Adrenal gland (tissue), 5 donors: ENCODE measurements at regions not wholly inside any gene's neighbourhood (a gene's known extent, or its start where the extent isn't known, plus 50 kb on each side); places are given as distances from the start of the nearest gene placed in this dataset.

Experiments used
- POLR2A ChIP-seq, 2 donors: fragments of 450-650 bp; IDR thresholded peaks; one replicate each; pipeline ENCODE4 v1.6.1; 2017; ENCODE audit warnings: antibody characterized with exemption in 2 of 2, mild to moderate bottlenecking in 2 of 2, moderate library complexity in 1 of 2
- TF ChIP-seq, protein P1 (sequence below), 6 experiments: fragments of 450-650 bp in 4 of 6; fragments of 200-600 bp in 2 of 6; sonication (generic) in 1 of 6; IDR thresholded peaks; 1 replicate in 5 of 6; 2 replicates in 1 of 6; pipeline versions ENCODE4 v1.5.1 to v1.8.0; 2016 to 2021; ENCODE audit warnings: antibody characterized with exemption in 6 of 6, mild to moderate bottlenecking in 2 of 6, moderate library complexity in 1 of 6
- donor health status: DM: no; HTN: no; CAD: no.

DNA sequence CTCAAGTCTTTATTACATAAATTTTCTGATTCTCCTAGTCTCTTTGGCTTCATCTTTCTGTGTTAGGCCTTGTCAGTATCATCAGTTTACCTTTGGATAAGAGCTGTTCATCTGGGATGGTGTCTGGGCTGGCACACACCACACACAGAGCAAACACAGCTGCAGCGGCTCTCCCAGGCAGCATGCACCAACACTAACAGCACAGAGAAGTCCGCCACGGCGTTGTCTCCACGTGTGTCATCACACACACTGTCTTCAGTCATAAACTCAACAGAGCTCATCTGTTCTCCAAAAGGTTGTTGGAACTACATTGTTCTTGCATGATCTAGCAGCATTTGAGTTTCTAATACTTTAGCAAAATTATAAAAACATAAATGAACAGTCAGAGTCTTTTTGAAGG is 851.9 kb upstream of the FRG1 start:
- TF ChIP-seq, protein P1, sequence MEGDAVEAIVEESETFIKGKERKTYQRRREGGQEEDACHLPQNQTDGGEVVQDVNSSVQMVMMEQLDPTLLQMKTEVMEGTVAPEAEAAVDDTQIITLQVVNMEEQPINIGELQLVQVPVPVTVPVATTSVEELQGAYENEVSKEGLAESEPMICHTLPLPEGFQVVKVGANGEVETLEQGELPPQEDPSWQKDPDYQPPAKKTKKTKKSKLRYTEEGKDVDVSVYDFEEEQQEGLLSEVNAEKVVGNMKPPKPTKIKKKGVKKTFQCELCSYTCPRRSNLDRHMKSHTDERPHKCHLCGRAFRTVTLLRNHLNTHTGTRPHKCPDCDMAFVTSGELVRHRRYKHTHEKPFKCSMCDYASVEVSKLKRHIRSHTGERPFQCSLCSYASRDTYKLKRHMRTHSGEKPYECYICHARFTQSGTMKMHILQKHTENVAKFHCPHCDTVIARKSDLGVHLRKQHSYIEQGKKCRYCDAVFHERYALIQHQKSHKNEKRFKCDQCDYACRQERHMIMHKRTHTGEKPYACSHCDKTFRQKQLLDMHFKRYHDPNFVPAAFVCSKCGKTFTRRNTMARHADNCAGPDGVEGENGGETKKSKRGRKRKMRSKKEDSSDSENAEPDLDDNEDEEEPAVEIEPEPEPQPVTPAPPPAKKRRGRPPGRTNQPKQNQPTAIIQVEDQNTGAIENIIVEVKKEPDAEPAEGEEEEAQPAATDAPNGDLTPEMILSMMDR (IDR thresholded peaks at IDR 0.05), result no peak
- no peak for TF ChIP-seq POLR2A (IDR thresholded peaks at IDR 0.05)
